Inferior parietal cortex (tissue), 1 donor: ENCODE measurements at regions not wholly inside any gene's neighbourhood (a gene's known extent, or its start where the extent isn't known, plus 50 kb on each side); places are given as distances from the start of the nearest gene placed in this dataset.

Experiments
- DNase-seq: peaks from one replicate; pipeline ENCODE4 v3.0.0-alpha.2; 2016; ENCODE audit errors: extremely low spot score

- DNase-seq, result no peak
These were observed 83.9 kb upstream of the CXCL14 start for GRCh38 chr5:135662683-135663082.

GRCh38 chr5:135662061-135662481 is 83.3 kb upstream of the CXCL14 start:
- no peak for DNase-seq

- no peak for DNase-seq
These were observed 82.2 kb upstream of the CXCL14 start for GRCh38 chr5:135660826-135661575.

DNA sequence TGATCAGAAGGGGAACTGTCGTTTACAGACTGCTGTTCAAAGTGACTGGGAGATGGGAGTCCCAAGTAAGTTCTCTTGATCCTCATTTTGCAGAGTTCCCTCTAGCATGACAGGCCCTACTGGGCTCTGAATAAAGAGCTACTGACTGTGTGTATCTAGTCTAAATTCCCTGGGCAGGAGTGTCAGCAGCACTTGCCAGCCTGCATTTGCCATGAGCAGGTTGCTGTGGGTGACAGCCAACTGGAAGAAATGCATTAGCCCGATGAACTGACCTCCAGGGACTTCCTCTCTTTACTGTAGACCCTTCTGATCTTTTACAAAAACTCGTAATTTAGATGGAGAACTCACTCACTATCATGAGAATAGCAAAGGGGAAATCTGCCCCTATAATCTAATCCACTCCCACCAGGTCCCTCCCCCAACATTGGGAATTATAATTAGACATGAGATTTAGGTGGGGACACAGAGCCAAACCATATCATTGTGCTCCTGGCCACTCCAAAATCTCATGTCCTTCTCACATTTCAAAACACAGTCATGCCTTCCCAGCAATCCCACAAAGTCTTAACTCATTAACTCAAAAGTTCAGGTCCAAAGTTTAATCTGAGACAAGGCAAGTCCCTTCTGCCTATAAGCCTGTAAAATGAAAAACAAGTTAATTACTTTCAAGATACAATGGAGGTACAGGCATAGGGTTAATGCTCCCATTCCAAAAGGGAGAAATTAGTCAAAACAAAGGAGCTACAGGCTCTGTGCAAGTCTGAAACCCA is 78.9 kb upstream of the CXCL14 start:
- no peak for DNase-seq

- DNase-seq, result no peak
These were observed 76.7 kb upstream of the CXCL14 start for GRCh38 chr5:135655468-135655815.

GRCh38 chr5:135654761-135655467 is 76.1 kb upstream of the CXCL14 start:
- no peak for DNase-seq

DNA sequence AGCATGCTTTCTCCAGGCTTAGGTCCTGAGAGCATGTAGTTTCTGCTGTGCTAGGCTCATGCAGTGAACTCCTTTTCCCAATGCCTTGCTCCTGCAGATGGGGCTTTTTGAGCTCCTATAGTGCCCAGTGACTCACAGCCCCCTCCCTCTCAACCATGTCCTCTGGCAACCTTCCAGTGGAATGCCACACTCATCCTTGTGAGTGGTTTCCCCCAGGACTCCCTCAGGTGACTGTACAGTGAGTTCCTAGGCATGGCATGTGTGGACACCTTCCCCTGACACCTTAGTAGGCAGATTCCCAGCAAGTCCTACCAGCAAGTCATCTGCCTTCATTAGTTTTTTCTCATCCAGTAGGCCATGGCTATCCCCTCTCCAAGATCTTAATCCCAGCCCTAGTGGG is 72.4 kb upstream of the CXCL14 start:
- no peak for DNase-seq

DNA sequence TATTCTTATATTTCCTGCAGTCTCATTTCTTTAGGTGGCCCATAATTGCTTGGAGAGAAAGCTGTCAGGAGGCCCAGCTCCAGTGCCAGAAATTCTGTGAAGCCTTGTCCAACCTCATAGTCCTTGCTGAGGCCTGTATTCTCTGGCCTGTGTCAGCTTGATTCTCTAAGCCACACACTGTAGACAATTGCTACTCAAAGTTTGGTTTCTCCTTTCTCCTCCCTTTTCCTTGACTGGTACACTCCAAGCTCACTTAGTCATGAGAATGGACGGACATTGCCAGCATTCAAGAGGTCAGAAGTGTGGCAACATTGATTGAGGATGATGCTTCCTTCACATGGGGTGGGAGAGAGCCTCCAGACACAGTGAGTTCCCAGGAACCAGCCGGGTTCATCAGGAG is 71.3 kb upstream of the CXCL14 start:
- DNase-seq, result no peak

DNA sequence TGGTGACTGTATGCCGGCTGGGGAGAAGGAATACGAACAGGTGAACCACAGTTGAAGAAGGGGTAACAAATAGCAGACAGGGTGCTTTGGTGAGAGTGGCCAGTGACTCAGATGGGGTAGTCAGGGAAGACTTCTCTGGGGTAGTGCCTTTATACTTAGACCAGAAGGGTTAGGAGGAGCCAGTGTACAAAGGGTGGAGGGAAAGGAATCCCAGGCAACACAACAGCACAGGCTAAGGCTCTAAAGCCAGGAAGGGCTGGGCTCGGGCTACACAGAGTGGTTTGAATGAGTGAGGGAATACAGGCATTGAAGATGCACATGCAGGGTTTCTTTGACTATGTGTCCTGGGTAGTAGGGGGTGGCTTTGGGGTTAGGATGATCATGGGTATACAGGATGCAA is 70.6 kb upstream of the CXCL14 start:
- DNase-seq, result no peak

- no peak for DNase-seq
These were observed 69.3 kb upstream of the CXCL14 start for GRCh38 chr5:135648116-135648515.

DNA sequence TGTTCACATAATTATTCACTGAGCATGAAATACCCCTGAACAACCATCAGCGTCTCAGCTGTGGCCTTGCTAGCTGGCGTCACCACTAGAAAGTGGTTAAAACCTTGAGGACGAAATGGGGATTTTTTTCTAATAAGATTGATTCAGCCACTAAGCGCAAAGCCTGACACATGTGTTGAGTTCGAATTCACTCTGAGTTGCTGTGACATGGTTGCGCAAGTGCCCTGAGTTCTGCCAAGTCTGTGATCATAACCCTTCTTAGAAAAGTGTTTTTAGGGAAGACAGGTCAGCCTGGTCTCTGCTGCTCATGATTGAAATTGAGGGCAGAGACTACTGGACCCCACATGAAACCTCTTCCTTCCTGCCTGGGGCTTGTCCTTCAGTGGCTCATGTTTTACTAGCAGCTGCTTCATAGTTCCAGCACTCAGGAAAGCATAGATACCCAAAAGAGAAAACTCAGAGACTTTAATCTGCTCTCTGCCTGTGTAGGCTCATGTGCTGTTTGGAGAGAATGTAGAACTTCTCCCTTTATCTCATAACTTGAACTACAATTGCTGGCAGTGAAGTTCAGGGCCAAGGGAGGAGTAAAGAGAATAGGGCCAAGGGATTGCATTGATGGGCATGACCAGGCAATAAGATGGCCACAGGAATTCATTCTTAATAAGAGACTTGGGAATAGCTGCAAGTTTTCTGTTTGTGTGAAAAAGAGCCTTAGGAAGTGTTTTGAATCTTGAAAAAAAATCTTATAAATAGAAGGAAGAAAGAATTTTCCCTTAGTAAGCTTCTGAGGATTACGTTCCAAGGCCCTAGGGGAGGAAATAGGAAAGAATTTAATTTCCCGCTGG is 66.8 kb upstream of the CXCL14 start:
- DNase-seq, result no peak

- no peak for DNase-seq
These were observed 66.0 kb upstream of the CXCL14 start for GRCh38 chr5:135644816-135645215.

DNA sequence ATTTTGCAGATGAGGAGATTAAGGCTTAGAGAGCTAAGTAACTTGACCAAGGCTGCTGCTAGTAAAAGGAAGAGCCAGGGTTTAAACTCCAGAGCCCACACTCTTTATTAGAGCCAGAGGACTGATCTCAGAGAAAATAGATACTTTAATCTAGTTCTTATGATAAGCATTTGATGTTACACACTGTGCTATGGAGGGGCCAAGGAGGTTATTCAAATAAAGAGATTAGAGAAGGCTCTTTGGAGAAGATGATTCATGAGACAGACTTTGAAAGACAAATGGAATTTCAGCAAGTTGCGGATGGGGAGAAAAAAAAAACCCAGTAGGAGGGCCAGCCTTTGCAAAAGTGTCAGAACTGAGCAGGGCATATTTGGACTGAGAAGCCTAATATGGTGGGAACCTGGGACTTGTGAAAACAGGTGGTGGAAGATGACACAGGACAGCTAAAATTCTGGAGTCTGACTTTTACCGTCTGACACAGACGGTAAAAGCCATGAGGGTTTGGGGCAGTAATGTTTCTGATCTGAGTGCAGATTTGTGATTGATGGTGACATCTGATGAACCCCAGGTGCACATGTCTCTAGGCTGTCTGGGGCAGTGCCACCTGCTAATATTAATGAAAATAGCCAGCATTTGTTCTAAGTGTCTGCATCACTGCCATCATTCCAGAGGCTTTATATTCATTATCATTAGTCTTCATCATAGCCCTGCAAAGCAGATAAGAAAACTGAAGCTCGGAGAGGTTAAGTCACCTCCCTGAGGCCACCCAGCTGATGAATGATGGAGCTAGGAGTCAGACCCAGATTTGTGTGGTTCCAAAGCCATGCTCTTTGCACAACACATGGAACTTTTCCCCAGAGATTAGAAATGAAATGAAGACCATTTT is 65.3 kb upstream of the CXCL14 start:
- DNase-seq, result no peak

DNA sequence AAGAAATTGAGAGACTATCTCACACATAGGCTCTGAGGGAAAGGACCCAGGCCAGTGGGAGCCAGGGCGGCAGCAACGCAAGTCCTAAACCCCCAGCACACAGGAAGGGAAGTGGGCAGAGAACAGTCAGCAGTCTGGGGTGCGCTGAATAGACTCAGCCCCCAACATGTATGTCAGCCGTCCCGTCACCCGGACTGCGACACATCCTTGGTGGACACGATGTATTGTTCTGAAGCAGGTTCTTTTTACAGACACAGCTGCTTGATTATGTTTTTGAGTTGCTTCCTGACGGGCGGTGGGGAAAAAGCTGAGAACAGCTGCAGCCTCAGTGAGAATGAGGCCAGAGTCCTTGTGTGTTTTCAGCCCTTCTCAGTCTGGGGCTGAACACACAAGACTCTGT is 64.1 kb upstream of the CXCL14 start:
- DNase-seq, result no peak

DNA sequence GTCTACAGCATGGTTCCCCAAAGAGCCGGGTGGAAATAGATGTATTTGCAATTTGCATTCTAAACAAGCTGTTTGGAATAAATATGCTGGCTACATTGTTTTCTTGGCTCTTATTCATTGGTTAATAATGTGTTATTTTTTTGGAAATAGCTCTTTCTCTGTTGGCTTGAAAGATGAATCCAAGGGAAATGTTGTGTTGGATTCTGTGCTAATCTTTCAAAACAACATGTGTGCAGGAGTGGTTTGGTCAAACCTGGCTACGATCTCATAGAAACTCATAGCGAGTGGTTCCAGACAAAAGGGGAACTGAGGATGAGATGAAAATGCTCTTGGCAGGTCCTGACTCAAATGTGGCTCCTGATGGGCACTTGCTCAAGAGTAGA is 63.7 kb upstream of the CXCL14 start:
- no peak for DNase-seq

DNA sequence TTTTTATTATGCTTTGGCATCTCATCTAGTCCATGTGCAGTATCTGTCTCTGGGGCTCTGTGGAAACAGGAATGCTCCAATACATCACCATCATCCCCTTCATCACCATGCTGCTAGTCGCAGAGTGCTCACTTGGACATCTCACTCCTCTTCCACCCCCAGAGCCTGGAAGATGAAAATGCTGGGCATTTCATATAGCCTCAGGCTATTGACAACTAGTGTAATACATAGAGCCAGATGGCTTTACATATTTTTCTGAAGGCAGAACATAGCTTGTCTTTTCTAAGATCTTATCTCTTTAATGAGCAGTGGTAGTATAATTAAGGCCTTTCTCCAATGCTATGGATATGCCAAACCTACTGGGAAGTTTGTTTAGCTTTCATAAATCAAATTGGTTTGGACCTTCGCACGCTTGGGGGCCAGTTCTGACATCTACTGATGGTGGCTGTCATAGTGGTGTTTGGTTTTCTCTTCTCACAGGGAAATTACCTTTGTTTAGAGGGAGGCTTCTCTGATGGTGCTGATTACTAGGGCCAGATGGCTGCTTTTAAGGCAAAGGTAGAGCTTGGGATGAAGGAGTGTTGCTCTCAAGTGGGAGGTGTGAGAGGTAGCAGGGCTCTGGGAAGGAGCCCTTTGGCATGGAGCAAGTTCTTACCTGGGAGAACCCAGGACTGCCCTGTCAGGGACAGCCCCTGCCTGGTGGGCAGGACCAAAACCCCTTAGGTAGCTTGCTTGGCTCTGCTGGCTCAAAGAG is 63.1 kb upstream of the CXCL14 start:
- DNase-seq, result no peak

DNA sequence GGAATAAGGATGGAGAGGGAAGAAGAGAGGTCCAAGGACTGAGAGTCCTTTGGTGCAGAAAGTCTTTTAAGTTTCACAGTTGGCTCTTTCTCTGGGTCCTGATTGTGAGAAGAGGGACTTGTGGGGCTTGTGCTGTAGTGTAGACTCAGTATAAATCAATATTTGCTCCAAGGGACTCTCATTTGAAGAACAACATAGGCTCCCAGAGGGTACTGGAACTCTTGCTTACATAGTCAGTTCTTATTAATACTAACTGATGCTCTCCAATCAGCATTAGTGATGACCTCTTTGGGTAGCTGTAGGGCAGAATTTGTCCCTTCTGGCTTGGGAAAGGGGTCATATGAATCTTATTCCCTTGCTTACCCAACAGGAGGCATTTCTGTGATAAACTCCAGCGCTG is 62.5 kb upstream of the CXCL14 start:
- DNase-seq, result no peak

DNA sequence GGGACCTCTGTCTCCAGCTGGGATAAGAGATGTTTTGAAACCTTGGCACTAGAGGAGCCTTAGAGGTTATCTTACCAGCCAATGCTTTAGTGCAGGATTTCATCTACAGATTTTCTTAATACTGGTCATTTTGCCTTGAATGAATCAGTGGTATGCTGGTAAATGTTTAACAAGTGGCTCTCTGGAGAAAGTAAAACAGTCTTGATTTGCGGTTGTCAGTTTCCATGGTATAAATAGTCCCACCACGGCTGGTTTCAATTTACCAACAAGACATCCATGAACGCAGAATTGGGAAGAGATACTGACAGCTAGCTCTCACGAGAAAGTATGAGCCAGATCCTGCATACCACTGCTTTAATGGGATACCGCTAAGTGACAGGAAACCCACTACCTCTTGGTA is 56.7 kb upstream of the CXCL14 start:
- DNase-seq, result no peak

- DNase-seq, result no peak
These were observed 54.0 kb upstream of the CXCL14 start for GRCh38 chr5:135632798-135633197.

DNA sequence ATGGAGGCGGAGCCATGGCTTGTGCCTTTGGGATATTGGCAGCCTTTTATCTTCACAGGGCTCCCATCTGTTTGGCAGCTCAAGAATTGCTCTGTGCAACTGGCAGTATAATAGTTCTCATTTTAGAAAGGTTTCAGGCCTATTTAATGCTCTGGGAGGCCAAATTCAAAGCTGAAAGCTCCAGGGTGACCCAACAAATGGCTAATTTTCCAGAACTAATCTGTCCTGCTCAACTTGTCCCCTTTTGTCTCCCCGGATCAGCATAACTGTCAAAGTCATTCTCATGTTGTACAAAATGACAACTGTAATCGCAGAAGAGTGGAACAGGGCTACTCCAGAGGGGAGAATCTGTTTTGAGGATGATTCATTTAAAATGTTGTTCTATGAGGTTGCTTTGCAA is 52.6 kb upstream of the CXCL14 start:
- no peak for DNase-seq
